Activated CD8-positive, alpha-beta memory T cell treated with anti-CD3 and anti-CD28 coated beads, Interleukin-2, amount 50 U/mL, for 1 hour (primary cell): ENCODE measurements at regions not wholly inside any gene's neighbourhood (a gene's known extent, or its start where the extent isn't known, plus 50 kb on each side); places are given as distances from the start of the nearest gene placed in this dataset.
"Not testable (repeated sequence)": the region's sequence is repeated elsewhere in the genome, so short reads cannot be mapped to it uniquely, and the experiment has no call there.

Source experiments
- DNase-seq: peaks from one replicate; pipeline ENCODE4 v3.0.0-alpha.2; 2020; ENCODE audit errors: extremely low read depth

- peak; percentile 43 for DNase-seq
Observed at GRCh38 chr7:142636751-142637150, 112.5 kb upstream of the PRSS1 start.

- DNase-seq = not testable (repeated sequence)
Observed at GRCh38 chr7:142636107-142636506, 113.2 kb upstream of the PRSS1 start.

GRCh38 chr7:142632271-142633134, 116.8 kb upstream of the PRSS1 start:
- peak; percentile 23 for DNase-seq

GRCh38 chr7:142629588-142630260, 119.5 kb upstream of the PRSS1 start:
- no peak for DNase-seq

GRCh38 chr7:142628945-142629344, 120.3 kb upstream of the PRSS1 start:
- no peak for DNase-seq

- DNase-seq = not testable (repeated sequence)
Observed at GRCh38 chr7:142627223-142627622, 122.0 kb upstream of the PRSS1 start.

- DNase-seq = peak; percentile 25
Observed at GRCh38 chr7:142626420-142627035, 122.7 kb upstream of the PRSS1 start.

GRCh38 chr7:142625216-142625615, 124.1 kb upstream of the PRSS1 start:
- not testable (repeated sequence) for DNase-seq

- no peak for DNase-seq
Observed at GRCh38 chr7:142620402-142620801, 128.9 kb upstream of the PRSS1 start.

- no peak for DNase-seq
Observed at GRCh38 chr7:142618655-142619351, 130.5 kb upstream of the PRSS1 start.

- no peak for DNase-seq
Observed at GRCh38 chr7:142616842-142617241, 132.4 kb upstream of the PRSS1 start.

- no peak for DNase-seq
Observed at GRCh38 chr7:142616121-142616643, 133.1 kb upstream of the PRSS1 start.

- DNase-seq = no peak
Observed at GRCh38 chr7:142615508-142615907, 133.8 kb upstream of the PRSS1 start.

GRCh38 chr7:142614116-142614515, 135.2 kb upstream of the PRSS1 start:
- no peak for DNase-seq

- DNase-seq = no peak
Observed at GRCh38 chr7:142612237-142612881, 136.9 kb upstream of the PRSS1 start.

- DNase-seq = no peak
Observed at GRCh38 chr7:142611566-142612236, 137.6 kb upstream of the PRSS1 start.

GRCh38 chr7:142608630-142609428, 140.4 kb upstream of the PRSS1 start:
- no peak for DNase-seq

GRCh38 chr7:142607351-142607750, 141.9 kb upstream of the PRSS1 start:
- no peak for DNase-seq

- no peak for DNase-seq
Observed at GRCh38 chr7:142606081-142606480, 143.2 kb upstream of the PRSS1 start.

- no peak for DNase-seq
Observed at GRCh38 chr7:142604671-142605070, 144.6 kb upstream of the PRSS1 start.
